Urothelium cell line (cell line): ENCODE measurements at regions not wholly inside any gene's neighbourhood (a gene's known extent, or its start where the extent isn't known, plus 50 kb on each side); places are given as distances from the start of the nearest gene placed in this dataset.
"Not testable (repeated sequence)": the region's sequence is repeated elsewhere in the genome, so short reads cannot be mapped to it uniquely, and the experiment has no call there.

Experiments
- DNase-seq: peaks from one replicate; pipeline ENCODE4 v3.0.0; 2011; ENCODE audit warnings: low spot score, mixed read lengths
- FAIRE-seq: peaks from 2 replicates; lab custom pipeline; 2011; peaks lifted over from hg19 to GRCh38; lab: Jason Lieb, UNC

DNA sequence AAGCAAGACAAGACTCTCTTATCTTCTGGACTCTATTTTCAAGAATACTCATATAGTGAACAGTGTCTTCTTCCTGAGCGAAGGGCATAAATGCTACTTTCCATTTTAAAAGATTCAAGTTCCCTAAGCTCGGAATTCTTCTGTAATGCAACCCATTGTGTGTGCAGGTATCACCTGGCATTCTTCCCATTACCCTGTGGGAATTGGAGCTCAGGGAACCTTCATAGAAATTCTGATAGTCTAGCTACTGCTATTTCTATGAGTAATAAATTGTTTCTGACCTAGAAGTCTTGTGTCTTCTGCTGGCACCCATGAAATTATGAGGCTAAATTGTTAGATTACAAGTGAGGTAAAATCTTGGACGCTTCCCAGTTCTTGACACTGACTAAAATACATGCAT lies 324.1 kb upstream of the DIPK2B start:
- FAIRE-seq (no peak), DNase-seq (no peak)

DNA sequence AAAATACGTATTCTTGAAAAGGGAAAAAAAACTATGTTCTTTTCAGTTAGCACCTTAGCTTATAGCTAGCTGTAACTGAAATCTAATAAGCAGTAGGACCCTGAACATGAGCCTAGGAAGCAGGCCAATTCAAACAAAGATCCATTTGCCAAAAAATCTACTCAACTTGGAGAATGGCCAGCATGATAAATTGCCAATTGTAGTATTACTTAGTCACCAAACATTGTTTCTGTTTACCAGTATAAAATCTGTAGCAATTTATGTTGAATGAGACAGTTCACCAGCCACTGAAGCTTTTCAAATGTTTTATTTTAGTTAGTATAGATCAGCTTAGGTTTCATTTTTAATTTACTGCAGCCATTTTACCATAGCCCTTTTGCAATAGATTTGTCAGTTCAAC lies 323.6 kb upstream of the DIPK2B start:
- FAIRE-seq (no peak), DNase-seq (no peak)

GRCh38 chrX:45518552-45518951 lies 317.9 kb upstream of the DIPK2B start:
- DNase-seq: no peak
- no peak for FAIRE-seq

DNA sequence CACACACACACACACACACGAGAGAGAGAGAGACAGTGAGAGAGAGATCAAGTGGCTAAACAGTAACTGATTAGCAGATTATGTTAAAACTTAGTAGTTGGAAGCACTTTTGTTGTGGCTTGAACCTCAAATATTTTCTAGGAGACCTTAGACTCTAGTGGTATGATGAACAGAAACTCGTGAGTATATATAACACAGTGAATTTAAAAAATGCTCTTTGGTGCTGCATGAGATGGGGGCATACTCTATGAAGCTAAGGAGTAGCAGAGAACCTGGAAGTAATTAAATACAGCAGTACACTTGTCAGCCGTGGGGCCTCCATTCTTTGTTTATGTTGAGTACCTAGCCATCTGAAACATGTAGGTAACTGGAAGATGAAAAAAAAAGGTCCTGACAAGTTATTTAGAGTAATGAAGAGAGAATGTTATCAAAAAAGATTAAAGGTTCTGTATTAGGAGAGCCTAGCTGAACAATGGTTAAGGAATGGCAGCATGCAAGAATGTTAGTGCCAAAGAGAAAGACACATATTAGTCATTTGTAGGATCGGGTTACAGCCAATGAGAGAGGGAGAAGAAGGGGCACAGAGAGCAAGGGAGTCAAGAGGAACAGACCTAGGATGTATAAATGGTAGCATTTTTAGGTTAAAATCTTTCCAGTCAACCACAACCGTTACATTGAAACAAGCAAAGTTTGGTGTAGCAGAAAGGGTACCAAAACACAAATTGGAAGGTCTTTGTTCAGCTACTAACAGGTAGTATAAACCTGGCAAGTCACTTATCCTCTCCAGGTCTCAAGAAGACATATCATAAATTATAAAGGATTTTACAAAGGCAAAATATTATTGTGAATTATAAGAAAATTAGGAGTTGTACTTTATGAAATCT lies 316.7 kb upstream of the DIPK2B start:
- FAIRE-seq: no peak

GRCh38 chrX:45515262-45516215 lies 314.9 kb upstream of the DIPK2B start:
- FAIRE-seq: no peak
- peak; percentile 63 for DNase-seq

More for the DNA sequence above, 316.7 kb upstream of the DIPK2B start:
- peak; percentile 33 for DNase-seq

DNA sequence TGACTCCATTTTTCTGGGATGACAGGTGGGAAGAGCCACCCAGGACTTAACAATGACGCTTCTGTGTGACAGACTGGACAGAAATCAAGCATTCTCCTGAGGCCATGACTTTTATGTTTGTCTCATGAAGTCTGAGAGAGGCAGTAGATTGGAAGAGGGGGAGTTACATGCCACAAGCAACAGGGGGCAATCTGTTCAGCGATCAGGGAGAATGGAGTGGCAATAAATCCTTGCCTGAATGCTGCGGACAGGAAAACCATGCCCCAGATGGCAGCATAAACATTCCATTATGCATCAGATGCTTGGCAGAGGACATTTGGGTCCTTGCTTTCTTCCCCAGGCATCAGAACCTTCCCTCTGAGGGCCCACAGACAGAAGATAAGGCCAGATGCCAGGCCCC lies 312.4 kb upstream of the DIPK2B start:
- no peak for FAIRE-seq
- no peak for DNase-seq

DNA sequence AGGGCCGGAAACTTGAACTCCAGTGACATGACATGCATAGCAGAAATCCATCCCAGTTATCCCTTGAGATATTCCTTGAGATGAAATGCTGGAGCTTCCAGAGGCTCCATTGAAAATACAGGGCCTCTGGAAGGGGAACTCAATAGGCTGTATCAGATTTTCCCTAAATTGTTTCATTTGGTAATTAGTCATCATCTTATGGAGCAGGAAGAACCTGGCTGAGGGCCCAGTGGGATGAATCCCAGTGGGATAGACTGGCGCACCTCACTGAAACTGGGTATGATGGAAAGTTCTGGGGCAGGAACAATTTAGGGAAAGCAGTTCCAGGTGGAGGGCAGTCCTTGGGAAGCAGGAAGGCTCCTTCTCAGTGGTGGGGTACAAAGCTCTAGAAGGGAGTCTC lies 307.8 kb upstream of the DIPK2B start:
- DNase-seq: peak; percentile 13
- no peak for FAIRE-seq

- no peak for FAIRE-seq
Observed at GRCh38 chrX:45506149-45506730, 305.6 kb upstream of the DIPK2B start.

GRCh38 chrX:45505214-45505613 lies 304.5 kb upstream of the DIPK2B start:
- DNase-seq: no peak
- FAIRE-seq: no peak

More at GRCh38 chrX:45506149-45506730, 305.6 kb upstream of the DIPK2B start:
- DNase-seq: no peak

DNA sequence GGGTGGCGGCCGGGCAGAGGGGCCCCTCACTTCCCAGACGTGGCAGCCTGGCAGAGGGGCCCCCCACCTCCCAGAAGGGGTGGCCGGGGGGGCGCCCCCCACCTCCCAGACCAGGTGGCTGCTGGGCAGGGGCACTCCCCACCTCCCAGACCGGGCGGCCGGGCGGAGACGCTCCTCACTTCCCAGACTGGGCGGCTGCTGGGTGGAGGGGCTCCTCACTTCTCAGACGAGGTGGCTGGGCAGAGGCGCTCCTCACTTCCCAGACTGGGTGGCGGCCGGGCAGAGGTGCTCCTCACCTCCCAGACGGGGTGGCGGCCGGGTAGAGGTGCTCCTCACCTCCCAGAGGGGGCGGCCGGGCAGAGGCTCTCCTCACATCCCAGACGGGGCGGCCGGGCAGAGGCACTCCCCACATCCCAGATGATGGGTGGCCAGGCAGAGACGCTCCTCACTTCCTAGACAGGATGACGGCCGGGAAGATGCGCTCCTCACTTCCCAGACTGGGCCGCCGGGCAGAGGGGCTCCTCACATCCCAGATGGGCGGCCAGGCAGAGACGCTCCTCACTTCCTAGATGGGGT lies 303.2 kb upstream of the DIPK2B start:
- not testable (repeated sequence) for FAIRE-seq, DNase-seq

GRCh38 chrX:45502396-45502795 lies 301.7 kb upstream of the DIPK2B start:
- DNase-seq (no peak), FAIRE-seq (no peak)

- FAIRE-seq (no peak), DNase-seq (no peak)
Observed at GRCh38 chrX:45497290-45497689, 296.6 kb upstream of the DIPK2B start.

GRCh38 chrX:45485719-45486118 lies 285.0 kb upstream of the DIPK2B start:
- no peak for DNase-seq

GRCh38 chrX:45479835-45480422 lies 279.3 kb upstream of the DIPK2B start:
- FAIRE-seq: no peak

More at GRCh38 chrX:45485719-45486118, 285.0 kb upstream of the DIPK2B start:
- FAIRE-seq: no peak

DNA sequence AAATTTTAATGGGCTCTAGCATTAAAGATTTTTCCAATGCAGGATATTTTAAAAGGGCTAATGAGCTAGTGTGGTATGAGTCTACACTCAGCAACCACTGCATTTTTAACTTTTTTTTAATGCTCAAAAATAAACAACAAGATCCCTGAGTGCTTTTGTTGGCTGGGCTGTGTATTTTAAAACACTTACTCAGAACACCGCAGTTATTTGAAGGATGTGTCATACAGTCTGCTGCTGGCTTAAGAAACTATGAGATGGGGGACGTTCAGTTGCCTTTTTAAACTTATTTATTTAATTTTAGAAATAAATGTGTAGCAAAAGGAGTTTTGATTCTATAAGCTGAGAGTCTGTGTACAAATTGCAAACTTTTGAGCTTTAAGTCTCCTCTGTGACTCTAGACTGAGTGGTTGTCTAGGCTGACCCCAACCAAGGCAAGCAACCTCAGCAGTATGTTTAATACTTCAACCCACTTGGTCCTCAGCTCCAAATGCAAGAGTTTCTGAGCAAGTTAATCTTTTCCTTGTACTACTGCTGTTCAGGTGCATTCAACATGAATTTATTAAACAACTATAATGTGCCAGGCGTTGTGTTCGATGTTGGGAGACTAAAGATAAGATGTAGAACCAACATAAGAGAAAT lies 278.6 kb upstream of the DIPK2B start:
- DNase-seq: peak; percentile 48
- no peak for FAIRE-seq

More at GRCh38 chrX:45479835-45480422, 279.3 kb upstream of the DIPK2B start:
- DNase-seq: peak; percentile 46

GRCh38 chrX:45472968-45473367 lies 272.3 kb upstream of the DIPK2B start:
- no peak for FAIRE-seq
- DNase-seq: no peak

- not testable (repeated sequence) for FAIRE-seq
Observed at GRCh38 chrX:45467537-45467936, 266.9 kb upstream of the DIPK2B start.

GRCh38 chrX:45455732-45456131 lies 255.1 kb upstream of the DIPK2B start:
- FAIRE-seq, DNase-seq: not testable (repeated sequence)

More at GRCh38 chrX:45467537-45467936, 266.9 kb upstream of the DIPK2B start:
- DNase-seq: not testable (repeated sequence)

DNA sequence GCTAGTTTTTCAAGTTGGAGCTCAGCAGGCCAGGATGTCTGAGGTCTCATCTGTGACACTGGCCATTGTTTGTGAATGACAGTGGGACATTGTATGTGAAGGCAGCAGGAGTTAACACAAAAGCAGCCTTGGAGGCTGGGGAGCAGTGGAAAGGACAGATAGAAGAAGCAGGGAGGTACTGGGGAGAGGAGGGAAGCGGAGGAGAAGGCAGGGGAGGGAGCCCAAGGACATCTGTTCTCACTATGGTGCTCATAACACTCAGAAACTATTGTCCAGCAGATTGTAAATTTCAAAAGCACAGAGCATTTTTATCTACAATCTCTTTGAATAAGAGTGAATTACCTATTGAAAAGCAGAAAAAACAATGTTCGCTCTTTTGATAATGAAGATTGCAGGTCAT lies 253.6 kb upstream of the DIPK2B start:
- FAIRE-seq (no peak), DNase-seq (no peak)

DNA sequence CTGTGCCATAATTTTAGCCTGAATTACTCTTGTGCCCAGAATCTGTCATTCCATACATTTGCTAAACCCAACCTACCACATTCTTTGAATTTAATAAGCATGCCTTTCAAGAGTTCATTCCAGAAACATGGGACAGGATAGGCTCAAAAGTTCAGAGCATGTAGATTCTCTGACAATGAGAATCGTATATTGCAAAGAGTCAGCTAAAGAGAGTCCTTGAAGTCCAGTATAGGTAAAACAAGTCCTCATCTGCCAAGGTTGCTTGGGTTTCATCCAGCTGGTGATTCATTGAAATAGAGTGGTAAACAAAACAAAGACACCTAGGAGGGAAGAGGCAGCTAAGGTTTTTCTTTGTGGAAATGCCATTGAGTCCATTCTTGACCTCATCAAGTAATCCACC lies 249.3 kb upstream of the DIPK2B start:
- FAIRE-seq (no peak), DNase-seq (no peak)
